Thyroid gland (tissue), 4 donors: ENCODE measurements at regions not wholly inside any gene's neighbourhood (a gene's known extent, or its start where the extent isn't known, plus 50 kb on each side); places are given as distances from the start of the nearest gene placed in this dataset.

Experiments
- DNase-seq, 2 donors: peaks; one replicate each; pipeline ENCODE4 v3.0.0-alpha.2; 2019
- H3K27ac ChIP-seq, 3 donors: fragments of 200-600 bp; sonication (generic); 1 replicate in 2 of 3; 2 replicates in 1 of 3; pipeline ENCODE4 v1.5.1; 2016 to 2019; ENCODE audit warnings: mild to moderate bottlenecking in 1 of 3, moderate library complexity in 1 of 3
- H3K27me3 ChIP-seq: fragments of 200-600 bp; sonication (generic); one replicate; pipeline ENCODE4 v1.5.1; 2019
- H3K36me3 ChIP-seq, 2 donors: fragments of 200-600 bp; sonication (generic); one replicate each; pipeline ENCODE4 v1.5.1; 2016 to 2019
- H3K4me1 ChIP-seq, 2 donors: fragments of 200-600 bp; sonication (generic); one replicate each; pipeline ENCODE4 v1.5.1; 2017 to 2019
- H3K4me3 ChIP-seq, 3 donors: fragments of 200-600 bp; sonication (generic); replicated peaks in 1 of 3; 1 replicate in 2 of 3; 2 replicates in 1 of 3; pipeline ENCODE4 v1.5.1; 2016; ENCODE audit warnings: mild to moderate bottlenecking in 1 of 3
- H3K9me3 ChIP-seq: fragments of 200-600 bp; sonication (generic); one replicate; pipeline ENCODE4 v1.5.1; 2017
- POLR2A ChIP-seq, 2 donors: fragments of 450-650 bp; IDR thresholded peaks; one replicate each; pipeline ENCODE4 v1.6.1; 2017; ENCODE audit warnings: antibody characterized with exemption in 2 of 2, mild to moderate bottlenecking in 2 of 2, moderate library complexity in 1 of 2
- whole genome bisulfite sequencing, 2 donors: methylation state at CpG; one replicate each; pipeline ENCODE4 v1.1.5; 2017; 5-methylcytosine and 5-hydroxymethylcytosine counted together
- intact Hi-C: fragments of 100-400 bp; cut with DNase I; formaldehyde crosslinking; loops from one replicate; pipeline ENCODE4 v1.15.1; 2023
- TF ChIP-seq, protein P1 (sequence below), 6 experiments: fragments of 200-600 bp in 3 of 6; fragments of 450-650 bp in 3 of 6; sonication (generic) in 3 of 6; IDR thresholded peaks; one replicate each; pipeline ENCODE4 v1.5.1; 2016 to 2019; ENCODE audit warnings: antibody characterized with exemption in 6 of 6, mild to moderate bottlenecking in 2 of 6, inconsistent platforms in 1 of 6, moderate library complexity in 1 of 6

DNA sequence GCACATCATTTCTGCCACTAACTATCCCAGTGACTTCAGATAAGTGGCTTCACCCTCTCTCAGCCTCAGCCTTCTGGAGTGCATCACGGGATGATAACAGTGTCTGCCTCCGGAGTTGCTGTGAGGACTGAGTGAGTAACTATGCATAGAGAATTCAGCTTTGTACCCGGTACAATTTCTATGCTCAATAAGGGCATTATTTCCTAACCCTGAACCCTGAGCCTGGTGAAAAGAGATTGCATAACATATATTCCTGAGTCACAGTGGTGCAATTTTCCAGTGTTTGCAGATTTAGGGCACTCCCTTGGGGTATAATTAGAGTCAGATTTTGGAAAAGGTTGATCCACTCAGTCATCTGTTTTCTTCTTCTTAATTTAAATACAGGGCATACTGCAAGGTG is 181.1 kb downstream of the PTPN11 start:
- H3K27me3 ChIP-seq = no peaks in the 10 kb centered on the region
- no peak overlapping the region for H3K4me3 ChIP-seq
- 56 to 81% methylated on average over 3 of the region's 3 CpGs for WGBS, 2 donors
- H3K4me1 ChIP-seq = no peaks in the 10 kb centered on the region
- no peaks in the 10 kb centered on the region for H3K9me3 ChIP-seq
- no peaks in the 10 kb centered on the region for H3K36me3 ChIP-seq
- no peak overlapping the region for H3K27ac ChIP-seq
- TF ChIP-seq, protein P1, sequence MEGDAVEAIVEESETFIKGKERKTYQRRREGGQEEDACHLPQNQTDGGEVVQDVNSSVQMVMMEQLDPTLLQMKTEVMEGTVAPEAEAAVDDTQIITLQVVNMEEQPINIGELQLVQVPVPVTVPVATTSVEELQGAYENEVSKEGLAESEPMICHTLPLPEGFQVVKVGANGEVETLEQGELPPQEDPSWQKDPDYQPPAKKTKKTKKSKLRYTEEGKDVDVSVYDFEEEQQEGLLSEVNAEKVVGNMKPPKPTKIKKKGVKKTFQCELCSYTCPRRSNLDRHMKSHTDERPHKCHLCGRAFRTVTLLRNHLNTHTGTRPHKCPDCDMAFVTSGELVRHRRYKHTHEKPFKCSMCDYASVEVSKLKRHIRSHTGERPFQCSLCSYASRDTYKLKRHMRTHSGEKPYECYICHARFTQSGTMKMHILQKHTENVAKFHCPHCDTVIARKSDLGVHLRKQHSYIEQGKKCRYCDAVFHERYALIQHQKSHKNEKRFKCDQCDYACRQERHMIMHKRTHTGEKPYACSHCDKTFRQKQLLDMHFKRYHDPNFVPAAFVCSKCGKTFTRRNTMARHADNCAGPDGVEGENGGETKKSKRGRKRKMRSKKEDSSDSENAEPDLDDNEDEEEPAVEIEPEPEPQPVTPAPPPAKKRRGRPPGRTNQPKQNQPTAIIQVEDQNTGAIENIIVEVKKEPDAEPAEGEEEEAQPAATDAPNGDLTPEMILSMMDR (IDR thresholded peaks at IDR 0.05) = no peak
- TF ChIP-seq POLR2A (IDR thresholded peaks at IDR 0.05) = no peak
- intact Hi-C loops = no loop called here
- DNase-seq = no peak

DNA sequence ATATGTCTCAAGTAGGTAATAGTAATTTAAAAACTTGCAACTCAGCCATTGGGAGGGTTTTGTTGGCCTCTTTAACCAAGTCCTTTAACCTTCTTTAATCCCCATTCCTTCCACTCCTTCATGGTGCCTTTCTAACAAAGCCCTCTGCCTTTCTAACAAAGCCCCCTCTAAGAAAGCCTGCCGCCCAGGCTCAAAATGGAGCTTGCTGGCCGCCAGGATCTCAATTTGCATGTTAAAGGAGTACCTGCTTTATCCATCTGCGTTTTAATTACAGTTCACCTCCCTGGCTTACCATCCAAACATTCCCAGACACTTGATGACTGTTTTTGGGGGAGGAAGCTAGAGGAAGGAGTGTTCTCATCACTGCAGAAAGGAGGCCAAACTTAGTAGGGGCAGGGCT is 183.4 kb downstream of the PTPN11 start:
- Histone ChIP-seq H3K4me1 (no peaks in the 10 kb centered on the region), H3K4me3 (no peak overlapping the region), H3K9me3 (no peaks in the 10 kb centered on the region), H3K27ac (no peak overlapping the region), H3K27me3 (no peaks in the 10 kb centered on the region), H3K36me3 (no peaks in the 10 kb centered on the region)
- WGBS, 2 donors = 57 to 62% methylated on average over 3 of the region's 3 CpGs
- intact Hi-C loops = no loop called here
- no peak for DNase-seq
- TF ChIP-seq POLR2A (IDR thresholded peaks at IDR 0.05) = no peak
- TF ChIP-seq, protein P1 (IDR thresholded peaks at IDR 0.05) = no peak

DNA sequence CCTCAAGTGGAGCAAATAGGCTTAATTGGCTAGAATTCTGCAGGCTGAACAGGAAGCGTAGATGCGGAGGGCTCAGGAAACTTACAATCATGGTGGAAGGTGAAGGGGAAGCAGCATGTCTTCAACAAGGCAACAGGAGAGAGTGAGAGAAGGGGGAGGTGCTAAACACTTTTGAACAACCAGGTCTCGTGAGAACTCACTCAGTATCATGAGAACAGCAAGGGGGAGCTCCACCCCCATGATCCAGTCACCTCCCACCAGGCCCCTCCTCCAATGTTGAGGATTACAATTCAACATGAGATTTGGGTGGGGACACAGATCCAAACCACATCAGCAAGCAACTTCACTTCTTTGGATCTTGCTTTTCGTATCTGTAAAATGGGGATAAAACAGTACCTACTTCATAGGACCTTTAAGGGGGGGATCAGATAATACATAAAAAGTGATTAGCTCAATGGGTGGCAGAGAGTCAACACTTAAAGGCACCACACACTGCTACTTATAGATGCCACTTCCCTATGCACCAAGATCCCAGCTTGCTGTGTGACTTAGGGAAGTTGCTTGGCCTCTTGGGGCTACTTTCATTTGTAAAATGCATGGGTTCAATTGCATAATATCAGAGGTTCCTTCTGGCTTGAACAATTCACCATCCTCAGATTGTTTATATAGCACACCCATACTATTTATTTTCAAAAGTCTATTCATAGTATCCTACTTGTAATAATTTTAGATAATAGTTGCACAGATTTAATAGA is 184.8 kb upstream of the RPH3A start:
- 81 to 85% methylated on average over 4 of the region's 4 CpGs for WGBS, 2 donors
- Histone ChIP-seq H3K36me3 (no peaks in the 10 kb centered on the region), H3K4me3 (no peak overlapping the region), H3K27me3 (no peaks in the 10 kb centered on the region), H3K27ac (no peak overlapping the region), H3K9me3 (no peaks in the 10 kb centered on the region), H3K4me1 (no peaks in the 10 kb centered on the region)
- intact Hi-C loops = no loop called here
- DNase-seq = no peak
- TF ChIP-seq, protein P1 (IDR thresholded peaks at IDR 0.05) = no peak
- no peak for TF ChIP-seq POLR2A (IDR thresholded peaks at IDR 0.05)

DNA sequence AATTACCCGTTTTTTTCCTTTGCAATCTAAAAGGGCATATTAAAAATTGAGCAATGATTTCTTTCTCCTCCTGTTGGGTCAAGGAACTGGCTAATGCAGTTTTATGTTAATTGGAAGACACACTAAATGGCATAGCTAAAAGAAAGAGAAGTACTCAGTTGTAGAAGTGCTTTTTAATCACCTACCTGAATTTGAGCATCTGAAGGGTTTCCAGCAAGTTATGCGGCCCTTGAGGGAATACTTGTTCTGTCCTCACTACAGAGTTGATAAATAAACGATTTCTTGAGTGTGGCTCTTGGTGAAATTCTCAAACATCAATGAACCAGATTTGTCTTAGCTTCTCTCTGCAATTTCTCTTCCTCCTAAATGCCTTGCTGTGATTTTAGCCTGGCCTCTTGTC is 184.1 kb upstream of the RPH3A start:
- intact Hi-C loops = no loop called here
- H3K9me3 ChIP-seq = no peaks in the 10 kb centered on the region
- no peak overlapping the region for H3K4me3 ChIP-seq
- TF ChIP-seq, protein P1 (IDR thresholded peaks at IDR 0.05) = no peak
- no peak for TF ChIP-seq POLR2A (IDR thresholded peaks at IDR 0.05)
- WGBS, 2 donors = 26 to 35% methylated on average over 3 of the region's 3 CpGs
- peak; percentile 29 to 46 for DNase-seq
- H3K36me3 ChIP-seq = no peaks in the 10 kb centered on the region
- H3K27me3 ChIP-seq = no peaks in the 10 kb centered on the region
- no peak overlapping the region for H3K27ac ChIP-seq
- H3K4me1 ChIP-seq = no peaks in the 10 kb centered on the region

DNA sequence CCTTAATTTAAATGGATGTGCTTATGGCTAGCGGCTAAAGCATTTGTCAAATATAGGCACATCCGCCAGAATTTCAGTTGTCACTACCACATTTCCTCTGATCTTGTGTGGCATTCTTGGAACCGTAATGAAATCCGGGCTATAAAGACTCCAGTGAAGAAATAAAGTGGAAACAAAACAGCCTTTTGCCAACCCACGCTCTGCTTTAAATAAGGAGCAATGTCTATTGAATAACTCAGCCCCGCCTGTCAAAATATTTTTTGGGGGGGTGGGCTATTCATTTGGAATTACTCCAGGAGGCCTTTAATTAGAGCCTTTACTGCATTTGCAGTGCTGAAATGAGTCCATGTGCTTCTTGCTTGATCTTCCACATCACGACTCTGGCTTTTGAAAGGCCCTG is 179.6 kb upstream of the RPH3A start:
- TF ChIP-seq, protein P1 (IDR thresholded peaks at IDR 0.05) = no peak
- no peak for TF ChIP-seq POLR2A (IDR thresholded peaks at IDR 0.05)
- Histone ChIP-seq H3K36me3 (no peaks in the 10 kb centered on the region), H3K9me3 (no peaks in the 10 kb centered on the region), H3K4me1 (no peaks in the 10 kb centered on the region), H3K27me3 (no peaks in the 10 kb centered on the region), H3K27ac (no peak overlapping the region), H3K4me3 (no peak overlapping the region)
- no peak for DNase-seq
- 81 to 88% methylated on average over 7 of the region's 7 CpGs for WGBS, 2 donors
- intact Hi-C loops = no loop called here
